ENCODE measurements at regions not wholly inside any gene's neighbourhood (a gene's known extent, or its start where the extent isn't known, plus 50 kb on each side); places are given as distances from the start of the nearest gene placed in this dataset.

- RAD21 ChIA-PET (ENCODE audit: unreplicated experiment), result no interaction called here
- Histone ChIP-seq H2AFZ (ENCODE audit: control insufficient read depth, low read depth, low read length) (no peak overlapping the region), H3K4me2 (ENCODE audit: control insufficient read depth, insufficient read depth) (no peak overlapping the region), H3K27ac (ENCODE audit: control insufficient read depth, insufficient read depth) (no peak overlapping the region), H3K4me3 (no peak overlapping the region), H3K9me3 (replicated peaks; ENCODE audit: control insufficient read depth, insufficient read depth, low read length) (no peaks in the 10 kb centered on the region), H3K27me3 (replicated peaks in 1 of 2; ENCODE audit: control insufficient read depth in 2 of 2, insufficient read depth in 2 of 2, low read length in 1 of 2) (no peaks in the 10 kb centered on the region; a peak in 1 of 4 replicates), H3K36me3 (ENCODE audit: control insufficient read depth in 2 of 2, insufficient read depth in 2 of 2, low read length in 1 of 2) (no peaks in the 10 kb centered on the region), H4K20me1 (ENCODE audit: control insufficient read depth, insufficient read depth) (no peaks in the 10 kb centered on the region), H3K4me1 (ENCODE audit: control insufficient read depth, insufficient read depth, low read length) (no peaks in the 10 kb centered on the region), H3K9ac (ENCODE audit: control insufficient read depth, insufficient read depth, low read length) (no peak overlapping the region), H3K79me2 (ENCODE audit: control insufficient read depth, insufficient read depth, low read length) (no peaks in the 10 kb centered on the region)
- POLR2A ChIA-PET, result no interaction called here
- CTCF ChIA-PET, result no interaction called here
- intact Hi-C loops (cut with micrococcal nuclease; ENCODE audit: unreplicated experiment) (no loop called here), in situ Hi-C loops (cut with MboI) (no loop called here)
- BruUV-seq (replicated peaks), result no TSS peak
- DNase-seq (ENCODE audit: low read depth, low spot score), result no peak
- no peak for TF ChIP-seq SUPT20H (IDR thresholded peaks at IDR 0.05; ENCODE audit: borderline replicate concordance, control insufficient read depth, low read depth, low read length)
- TF ChIP-seq ZNF217 (IDR thresholded peaks at IDR 0.05), result no peak
- TF ChIP-seq CHD4 (IDR thresholded peaks at IDR 0.05), result no peak
- TF ChIP-seq ZZZ3 (IDR thresholded peaks at IDR 0.05; ENCODE audit: control insufficient read depth, insufficient read length, low read depth), result no peak
- TF ChIP-seq, protein P1, sequence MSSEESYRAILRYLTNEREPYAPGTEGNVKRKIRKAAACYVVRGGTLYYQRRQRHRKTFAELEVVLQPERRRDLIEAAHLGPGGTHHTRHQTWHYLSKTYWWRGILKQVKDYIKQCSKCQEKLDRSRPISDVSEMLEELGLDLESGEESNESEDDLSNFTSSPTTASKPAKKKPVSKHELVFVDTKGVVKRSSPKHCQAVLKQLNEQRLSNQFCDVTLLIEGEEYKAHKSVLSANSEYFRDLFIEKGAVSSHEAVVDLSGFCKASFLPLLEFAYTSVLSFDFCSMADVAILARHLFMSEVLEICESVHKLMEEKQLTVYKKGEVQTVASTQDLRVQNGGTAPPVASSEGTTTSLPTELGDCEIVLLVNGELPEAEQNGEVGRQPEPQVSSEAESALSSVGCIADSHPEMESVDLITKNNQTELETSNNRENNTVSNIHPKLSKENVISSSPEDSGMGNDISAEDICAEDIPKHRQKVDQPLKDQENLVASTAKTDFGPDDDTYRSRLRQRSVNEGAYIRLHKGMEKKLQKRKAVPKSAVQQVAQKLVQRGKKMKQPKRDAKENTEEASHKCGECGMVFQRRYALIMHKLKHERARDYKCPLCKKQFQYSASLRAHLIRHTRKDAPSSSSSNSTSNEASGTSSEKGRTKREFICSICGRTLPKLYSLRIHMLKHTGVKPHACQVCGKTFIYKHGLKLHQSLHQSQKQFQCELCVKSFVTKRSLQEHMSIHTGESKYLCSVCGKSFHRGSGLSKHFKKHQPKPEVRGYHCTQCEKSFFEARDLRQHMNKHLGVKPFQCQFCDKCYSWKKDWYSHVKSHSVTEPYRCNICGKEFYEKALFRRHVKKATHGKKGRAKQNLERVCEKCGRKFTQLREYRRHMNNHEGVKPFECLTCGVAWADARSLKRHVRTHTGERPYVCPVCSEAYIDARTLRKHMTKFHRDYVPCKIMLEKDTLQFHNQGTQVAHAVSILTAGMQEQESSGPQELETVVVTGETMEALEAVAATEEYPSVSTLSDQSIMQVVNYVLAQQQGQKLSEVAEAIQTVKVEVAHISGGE (CRISPR knock-in tag; IDR thresholded peaks at IDR 0.05), result no peak
- ATAC-seq, result no peak
- SMC1A ChIA-PET (ENCODE audit: uncharacterized antibody, unreplicated experiment), result no interaction called here
- 0% methylated on average over 8 of the region's 8 CpGs for WGBS (ENCODE audit: insufficient coverage, insufficient replicate concordance, low lambda C conversion rate, missing lambda C conversion rate)
- no peak for FAIRE-seq
These were observed 125.3 kb upstream of the CHRNA7 start for GRCh38 chr15:31905054-31905453.

Measured in GM12878 (cell line).